ENCODE measurements at regions not wholly inside any gene's neighbourhood (a gene's known extent, or its start where the extent isn't known, plus 50 kb on each side); places are given as distances from the start of the nearest gene placed in this dataset.

- TF ChIP-seq POLR2A (IDR thresholded peaks at IDR 0.05; ENCODE audit: low read depth, low read length) (no peak), POLR2AphosphoS5 (IDR thresholded peaks at IDR 0.05; ENCODE audit: low read depth, low read length) (no peak)
Observed at GRCh38 chr1:106889059-106889458, 167.4 kb upstream of the PRMT6 start.
